Ovary (tissue), 3 donors: ENCODE measurements at regions not wholly inside any gene's neighbourhood (a gene's known extent, or its start where the extent isn't known, plus 50 kb on each side); places are given as distances from the start of the nearest gene placed in this dataset.

Source experiments
- CTCF ChIP-seq, 3 donors: fragments of 450-650 bp in 2 of 3; fragments of 200-600 bp in 1 of 3; IDR thresholded peaks; one replicate each; pipeline versions ENCODE4 v1.5.1 to v1.8.0; 2016 to 2022; ENCODE audit warnings: antibody characterized with exemption in 3 of 3, mild to moderate bottlenecking in 1 of 3
- EP300 ChIP-seq: sonication (generic); formaldehyde crosslinking; IDR thresholded peaks from one replicate; pipeline ENCODE4 v1.6.1; 2017; ENCODE audit warnings: antibody characterized with exemption
- POLR2A ChIP-seq: fragments of 450-650 bp; IDR thresholded peaks from one replicate; pipeline ENCODE4 v1.6.1; 2017; ENCODE audit warnings: antibody characterized with exemption, mild to moderate bottlenecking, moderate library complexity
- donor health status: DM: no; HTN: no; CAD: no.

DNA sequence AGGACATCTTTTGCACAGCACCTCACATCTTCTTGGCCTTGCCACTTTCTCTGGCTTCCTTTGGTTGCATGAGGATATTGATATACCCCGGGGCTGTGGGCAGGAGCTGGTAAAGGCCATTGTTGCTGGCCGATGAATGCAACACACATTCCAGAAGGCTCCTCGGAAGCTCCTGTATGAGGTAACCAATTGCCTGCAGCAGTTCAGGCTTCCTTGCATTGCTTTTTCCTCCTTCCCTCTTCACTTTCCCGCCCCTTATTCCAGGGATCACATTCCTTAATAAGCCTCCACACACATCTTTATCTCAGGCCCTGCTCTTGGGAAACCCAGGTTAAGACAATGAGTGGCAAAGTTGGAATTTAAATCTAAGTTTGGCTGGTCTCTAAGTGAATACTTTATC lies 505.4 kb upstream of the CLINT1 start:
- TF ChIP-seq CTCF (IDR thresholded peaks at IDR 0.05): no peak
- no peak for TF ChIP-seq POLR2A
- TF ChIP-seq EP300: no peak
